ENCODE measurements at regions not wholly inside any gene's neighbourhood (a gene's known extent, or its start where the extent isn't known, plus 50 kb on each side); places are given as distances from the start of the nearest gene placed in this dataset.

DNA sequence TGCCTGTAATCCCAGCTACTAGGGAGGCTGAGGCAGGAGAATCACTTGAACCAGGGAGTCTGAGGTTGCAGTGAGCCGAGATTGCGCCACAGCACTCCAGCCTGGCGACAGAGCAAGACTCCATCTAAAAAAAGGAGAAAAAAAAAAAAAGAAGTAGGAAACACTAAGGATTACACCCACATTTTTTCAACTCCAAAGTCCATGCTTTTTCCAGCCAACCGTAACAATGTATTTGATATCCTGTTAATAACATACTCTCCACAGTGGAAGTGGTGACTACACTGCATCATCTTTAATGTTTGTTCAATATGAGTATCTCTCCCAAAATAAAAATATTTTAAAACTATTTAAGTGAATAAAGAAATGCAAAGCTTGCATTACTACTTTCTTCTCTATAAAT lies 481.6 kb upstream of the ACVR2A start:
- TF ChIP-seq, protein P1, sequence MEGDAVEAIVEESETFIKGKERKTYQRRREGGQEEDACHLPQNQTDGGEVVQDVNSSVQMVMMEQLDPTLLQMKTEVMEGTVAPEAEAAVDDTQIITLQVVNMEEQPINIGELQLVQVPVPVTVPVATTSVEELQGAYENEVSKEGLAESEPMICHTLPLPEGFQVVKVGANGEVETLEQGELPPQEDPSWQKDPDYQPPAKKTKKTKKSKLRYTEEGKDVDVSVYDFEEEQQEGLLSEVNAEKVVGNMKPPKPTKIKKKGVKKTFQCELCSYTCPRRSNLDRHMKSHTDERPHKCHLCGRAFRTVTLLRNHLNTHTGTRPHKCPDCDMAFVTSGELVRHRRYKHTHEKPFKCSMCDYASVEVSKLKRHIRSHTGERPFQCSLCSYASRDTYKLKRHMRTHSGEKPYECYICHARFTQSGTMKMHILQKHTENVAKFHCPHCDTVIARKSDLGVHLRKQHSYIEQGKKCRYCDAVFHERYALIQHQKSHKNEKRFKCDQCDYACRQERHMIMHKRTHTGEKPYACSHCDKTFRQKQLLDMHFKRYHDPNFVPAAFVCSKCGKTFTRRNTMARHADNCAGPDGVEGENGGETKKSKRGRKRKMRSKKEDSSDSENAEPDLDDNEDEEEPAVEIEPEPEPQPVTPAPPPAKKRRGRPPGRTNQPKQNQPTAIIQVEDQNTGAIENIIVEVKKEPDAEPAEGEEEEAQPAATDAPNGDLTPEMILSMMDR (IDR thresholded peaks at IDR 0.05; ENCODE audit: insufficient read depth, low read depth, low read length) = no peak
- no peak for TF ChIP-seq EZH2 (IDR thresholded peaks at IDR 0.05; ENCODE audit: insufficient read depth, low read length)

Data from astrocyte (in vitro differentiated cells and primary cell).